Ishikawa (cell line): ENCODE measurements at regions not wholly inside any gene's neighbourhood (a gene's known extent, or its start where the extent isn't known, plus 50 kb on each side); places are given as distances from the start of the nearest gene placed in this dataset.

ENCODE experiments used
- EGR1 ChIP-seq: IDR thresholded peaks from 2 replicates; pipeline ENCODE4 v1.6.1; 2012
- TF ChIP-seq, protein P1 (sequence below): IDR thresholded peaks from 2 replicates; pipeline ENCODE4 v1.6.1; 2012

DNA sequence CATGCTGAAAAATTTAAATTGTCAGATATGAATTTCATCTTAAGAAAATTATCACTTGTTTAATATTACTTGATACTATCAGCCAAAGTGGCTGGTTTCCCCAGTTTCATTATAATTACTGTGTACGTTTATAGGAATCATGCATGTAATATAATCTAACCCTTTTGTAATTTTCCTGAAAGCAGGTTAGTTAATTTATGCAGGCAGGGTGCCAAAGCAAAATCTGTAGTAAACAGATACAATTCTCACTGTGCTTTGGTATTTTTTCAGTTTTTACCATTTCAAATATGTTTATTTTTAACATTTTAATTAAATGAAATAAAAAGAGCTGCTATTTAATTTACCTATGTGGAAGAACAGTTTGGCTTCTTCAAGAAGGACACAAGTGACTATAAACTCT is 1227.5 kb upstream of the MIR17HG start:
- TF ChIP-seq, protein P1, sequence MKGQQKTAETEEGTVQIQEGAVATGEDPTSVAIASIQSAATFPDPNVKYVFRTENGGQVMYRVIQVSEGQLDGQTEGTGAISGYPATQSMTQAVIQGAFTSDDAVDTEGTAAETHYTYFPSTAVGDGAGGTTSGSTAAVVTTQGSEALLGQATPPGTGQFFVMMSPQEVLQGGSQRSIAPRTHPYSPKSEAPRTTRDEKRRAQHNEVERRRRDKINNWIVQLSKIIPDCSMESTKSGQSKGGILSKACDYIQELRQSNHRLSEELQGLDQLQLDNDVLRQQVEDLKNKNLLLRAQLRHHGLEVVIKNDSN = no peak
- no peak for TF ChIP-seq EGR1
